CD4-positive, alpha-beta T cell treated with Interleukin-1 beta for 1 hour (primary cell): ENCODE measurements at regions not wholly inside any gene's neighbourhood (a gene's known extent, or its start where the extent isn't known, plus 50 kb on each side); places are given as distances from the start of the nearest gene placed in this dataset.

Experiments used
- DNase-seq, 2 donors: peaks; one replicate each; pipeline ENCODE4 v3.0.0-alpha.2; 2020 to 2022

GRCh38 chr6:14337152-14337551 is 219.6 kb downstream of the CD83 start:
- DNase-seq = no peak

- DNase-seq = no peak
Observed at GRCh38 chr6:14339172-14339571, 221.6 kb downstream of the CD83 start.

- no peak for DNase-seq
Observed at GRCh38 chr6:14339711-14340584, 222.4 kb downstream of the CD83 start.

DNA sequence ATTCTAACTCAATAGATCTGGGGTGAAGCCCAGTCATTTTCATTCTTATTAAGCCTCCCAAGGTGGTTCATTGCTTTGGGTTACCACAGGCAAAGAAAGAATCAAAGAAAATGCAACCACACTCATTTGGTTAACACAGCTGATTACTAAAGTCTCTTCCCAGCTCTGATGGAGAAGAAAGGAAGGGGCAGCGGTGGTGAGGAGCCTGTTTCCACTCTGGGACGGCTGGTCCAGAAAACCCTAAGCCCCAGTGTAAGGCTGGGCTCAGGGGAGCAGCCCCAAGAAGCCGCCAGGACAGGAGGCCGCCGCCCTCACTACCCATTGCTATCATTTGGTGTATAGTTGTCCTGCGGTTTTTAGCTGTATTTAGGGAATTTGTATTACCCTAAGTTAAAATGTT is 226.9 kb downstream of the CD83 start:
- DNase-seq = no peak

GRCh38 chr6:14348389-14348788 is 230.8 kb downstream of the CD83 start:
- no peak for DNase-seq

DNA sequence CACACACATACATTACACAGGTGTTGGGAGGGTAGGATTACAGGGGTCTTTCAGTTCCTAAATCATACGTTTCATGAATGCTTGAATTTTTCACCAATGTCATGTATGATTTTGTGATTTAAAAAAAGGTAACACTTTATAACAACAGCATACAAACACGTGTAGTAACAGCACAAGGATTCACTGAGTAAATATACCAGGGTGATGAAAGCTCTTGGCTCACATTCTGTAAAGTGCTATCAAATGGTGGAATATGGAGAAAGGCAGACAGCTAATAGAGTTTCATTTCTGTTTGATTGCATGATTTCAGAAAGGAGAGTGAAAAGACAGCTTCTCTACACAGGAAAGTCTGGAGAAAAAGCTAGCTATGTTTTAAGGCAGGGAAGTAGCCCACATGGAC is 231.9 kb downstream of the CD83 start:
- DNase-seq = no peak

DNA sequence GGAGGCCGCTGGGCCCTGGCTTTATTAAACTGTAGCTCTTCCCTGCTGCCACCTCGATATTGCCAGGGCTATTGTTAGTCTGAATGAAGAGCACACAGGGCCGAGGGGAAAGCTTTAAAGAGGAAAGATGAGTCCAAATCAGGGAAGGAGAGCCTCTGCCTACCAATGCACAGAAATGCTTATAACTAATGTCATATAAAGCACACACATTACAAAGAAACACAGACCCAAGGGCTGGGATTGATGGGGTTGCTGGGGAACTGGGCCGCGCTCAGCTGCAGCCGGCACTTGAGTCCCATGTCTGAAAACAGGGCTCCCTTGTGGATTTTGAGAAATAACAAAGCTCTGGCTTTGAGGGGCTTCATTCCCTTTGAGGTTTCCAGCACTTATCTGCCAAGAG is 232.6 kb downstream of the CD83 start:
- no peak for DNase-seq

- no peak for DNase-seq
Observed at GRCh38 chr6:14353281-14353680, 235.7 kb downstream of the CD83 start.

DNA sequence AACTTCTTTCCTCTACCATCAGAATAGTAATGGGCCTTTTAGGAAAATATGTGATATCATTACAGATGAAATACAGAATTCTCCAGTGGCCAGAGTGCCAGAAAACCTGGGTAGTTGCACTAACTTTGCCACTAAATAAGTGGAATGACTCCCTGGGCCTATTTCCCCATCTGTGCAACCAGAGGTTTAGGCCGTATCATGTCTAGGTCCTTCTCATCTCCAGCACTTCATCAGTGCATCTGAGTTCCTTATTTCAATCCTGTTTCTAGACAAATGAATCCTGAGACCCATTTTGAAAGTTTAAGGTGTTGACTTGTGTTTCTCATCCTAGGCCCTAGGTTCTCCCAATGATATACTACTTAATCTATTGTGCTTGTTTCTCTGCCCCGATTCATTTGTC is 236.2 kb downstream of the CD83 start:
- DNase-seq = no peak

DNA sequence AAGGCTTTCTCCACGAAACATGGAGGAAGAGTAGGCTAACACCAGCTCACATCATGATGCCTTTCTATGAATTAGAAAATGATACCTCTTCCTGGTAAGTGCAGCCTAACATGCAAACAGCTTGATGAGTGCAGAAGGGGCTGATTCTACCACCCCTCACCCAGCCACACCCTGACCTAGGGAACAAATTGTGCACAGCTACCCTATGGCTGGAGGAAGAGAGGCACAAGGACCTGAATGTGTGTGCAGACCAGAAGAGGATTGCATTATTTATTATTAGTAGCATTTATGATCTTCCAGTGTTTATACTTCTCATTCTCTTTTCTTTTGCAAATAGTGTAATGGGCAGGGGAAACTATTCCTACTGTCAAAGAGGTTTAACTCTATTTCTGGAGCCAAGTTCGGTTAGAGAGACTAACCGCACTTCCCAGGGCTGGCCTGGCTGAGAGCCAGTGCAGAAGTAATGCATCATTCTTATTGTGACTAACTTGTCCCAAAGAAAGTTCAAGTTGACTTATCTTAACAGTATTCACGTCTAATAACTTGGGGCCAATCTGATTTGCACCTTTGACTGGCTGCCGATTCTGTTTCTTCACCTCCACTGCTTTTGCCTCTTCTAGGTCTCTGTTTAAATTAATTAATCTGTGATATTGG is 237.5 kb downstream of the CD83 start:
- no peak for DNase-seq

DNA sequence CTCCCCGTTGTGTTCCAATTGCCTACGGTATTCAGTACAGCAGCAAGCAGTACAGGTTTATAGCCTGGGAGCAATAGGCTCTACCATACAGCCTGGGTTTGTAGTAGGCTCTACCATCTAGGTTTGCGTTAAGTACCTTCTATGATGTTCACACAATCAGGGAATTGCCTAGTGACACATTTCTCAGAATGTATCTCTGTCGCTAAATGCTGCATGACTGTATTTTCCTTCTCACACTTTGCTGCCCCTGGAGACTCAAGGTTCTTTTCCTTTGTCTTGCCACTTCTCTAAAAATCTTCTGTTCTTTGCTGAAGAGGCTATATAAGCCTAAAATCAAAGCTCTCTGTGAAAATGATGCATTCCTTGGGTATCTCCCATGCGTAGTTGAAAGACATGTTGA is 241.9 kb downstream of the CD83 start:
- no peak for DNase-seq

- no peak for DNase-seq
Observed at GRCh38 chr6:14360565-14360964, 243.0 kb downstream of the CD83 start.

GRCh38 chr6:14361297-14361696 is 243.7 kb downstream of the CD83 start:
- no peak for DNase-seq

DNA sequence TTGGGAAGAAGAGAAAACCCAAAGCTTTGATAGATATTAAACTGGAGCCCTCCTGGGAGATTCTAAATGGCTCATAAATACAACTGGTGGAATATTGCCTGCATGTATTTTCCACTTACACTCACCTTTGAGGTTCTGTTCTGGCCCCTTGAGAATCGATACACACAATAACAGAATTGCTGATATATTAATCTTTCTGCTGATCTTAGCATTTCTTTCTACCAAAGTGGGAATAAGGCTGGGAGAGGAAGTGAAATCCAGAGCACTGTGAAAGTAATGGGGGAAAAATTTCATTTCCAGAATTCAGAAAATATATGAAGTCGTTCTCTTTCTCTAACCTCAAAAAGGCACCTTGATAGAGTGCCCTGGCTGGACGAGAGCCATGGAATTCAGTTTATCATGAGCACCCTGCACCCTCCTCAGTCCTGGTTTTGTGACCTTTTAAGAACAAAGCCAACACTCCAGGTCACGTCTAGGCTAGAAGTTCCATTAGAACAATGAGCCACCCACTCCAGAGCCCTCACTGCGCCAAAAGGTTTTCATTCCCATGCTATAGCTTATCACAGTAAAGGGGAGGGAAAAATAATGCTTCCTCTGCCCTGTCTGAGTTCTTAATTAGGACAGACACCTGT is 244.5 kb downstream of the CD83 start:
- no peak for DNase-seq

GRCh38 chr6:14364370-14364769 is 246.8 kb downstream of the CD83 start:
- DNase-seq = no peak

- no peak for DNase-seq
Observed at GRCh38 chr6:14365393-14365792, 247.8 kb downstream of the CD83 start.

GRCh38 chr6:14366315-14366714 is 248.7 kb downstream of the CD83 start:
- DNase-seq = no peak

DNA sequence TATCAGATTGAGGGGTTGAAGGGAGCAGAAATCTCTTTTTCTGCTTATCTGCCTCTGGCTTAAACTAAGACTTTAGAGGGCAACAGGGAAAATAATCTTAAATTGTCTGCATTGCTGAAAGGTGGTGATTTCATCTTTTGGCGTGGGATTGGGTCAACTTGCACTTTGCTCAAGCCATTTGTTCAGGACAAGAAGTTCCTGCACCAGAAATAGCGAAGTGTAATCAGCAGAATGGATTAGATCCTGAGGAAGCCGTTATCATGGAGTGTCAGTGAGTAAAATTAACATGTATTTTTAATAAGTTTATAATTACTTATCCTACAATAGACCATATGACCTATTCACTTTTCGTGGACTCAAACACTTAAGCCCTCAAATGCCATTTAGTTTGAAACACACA is 249.3 kb downstream of the CD83 start:
- no peak for DNase-seq

- DNase-seq = no peak
Observed at GRCh38 chr6:14367296-14367695, 249.7 kb downstream of the CD83 start.

DNA sequence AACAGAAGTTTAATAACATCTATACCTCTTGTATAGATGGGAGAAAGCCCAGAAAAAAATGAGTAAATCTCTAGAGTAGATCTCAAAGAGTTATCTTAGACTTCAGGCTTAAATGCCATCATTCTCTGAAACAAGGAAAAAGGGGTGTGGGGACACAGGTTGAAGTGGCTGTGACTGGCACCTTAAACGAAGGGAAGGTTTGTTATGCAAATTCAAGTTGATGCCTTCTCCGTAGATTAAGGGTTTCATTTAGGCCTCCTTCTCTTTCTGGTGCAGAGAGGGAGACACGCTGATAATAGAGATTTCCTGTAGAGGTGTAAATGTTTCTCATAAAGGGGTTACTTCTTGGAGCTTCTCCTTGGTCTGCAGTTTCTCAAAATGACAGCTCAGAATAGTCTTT is 252.1 kb downstream of the CD83 start:
- no peak for DNase-seq

DNA sequence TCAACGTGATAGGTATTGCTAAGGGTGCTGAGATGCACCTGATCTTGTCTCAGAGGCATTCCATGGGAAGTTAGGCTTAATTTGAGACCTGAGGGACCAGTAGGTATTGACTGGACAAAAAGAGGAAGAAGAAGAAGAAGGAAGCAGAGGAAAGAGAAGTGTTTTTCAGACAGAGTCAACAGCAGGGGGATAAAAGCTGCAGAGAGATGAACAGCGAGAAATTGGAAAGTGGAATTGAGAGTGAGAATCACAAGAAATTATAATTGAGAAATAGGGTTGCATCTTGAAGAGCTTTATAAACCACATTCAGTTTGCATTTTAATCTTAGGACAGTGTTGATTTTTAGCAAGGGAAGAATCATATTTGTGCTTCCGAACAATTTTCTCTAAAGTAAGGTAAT is 254.0 kb downstream of the CD83 start:
- no peak for DNase-seq

DNA sequence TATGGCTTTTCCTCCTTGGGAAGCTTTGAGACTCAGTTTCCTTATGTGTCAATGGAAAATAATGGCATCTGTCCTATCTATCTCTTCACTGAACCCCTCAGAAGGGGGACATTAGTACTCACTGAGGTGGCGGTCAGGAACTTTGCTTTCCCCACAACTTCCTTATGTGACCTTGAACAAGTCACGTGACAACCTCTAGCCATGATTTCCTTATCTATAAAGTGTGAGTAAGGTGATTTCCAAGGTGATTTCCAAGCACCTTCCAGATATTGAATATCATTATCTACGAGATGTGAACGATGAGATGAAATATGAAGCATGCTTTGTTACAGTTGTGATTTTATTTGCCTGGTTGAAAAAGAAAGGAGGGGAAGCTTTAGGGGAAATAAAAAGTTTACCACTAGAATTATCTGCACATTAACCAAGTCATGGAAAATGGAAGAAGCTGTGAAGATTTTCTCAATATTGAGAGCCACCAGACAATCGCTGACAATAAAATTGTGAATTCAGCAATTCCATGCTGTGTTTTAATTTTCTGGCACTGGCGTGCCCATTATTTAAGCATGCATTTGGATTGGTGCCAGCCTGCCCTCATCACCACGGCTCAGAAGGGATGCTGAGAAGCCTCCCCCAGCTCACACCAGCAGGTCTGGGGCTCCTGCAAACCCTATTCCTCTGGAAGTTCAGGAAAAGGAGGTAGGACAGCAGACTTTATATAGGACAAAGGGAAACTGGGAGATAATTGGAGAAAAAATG is 255.3 kb downstream of the CD83 start:
- DNase-seq = no peak
